BLaER1 (cell line): ENCODE measurements at regions not wholly inside any gene's neighbourhood (a gene's known extent, or its start where the extent isn't known, plus 50 kb on each side); places are given as distances from the start of the nearest gene placed in this dataset.

ENCODE experiments used
- H3K27ac ChIP-seq: shearing (Covaris generic); formaldehyde crosslinking; 2 replicates; pipeline ENCODE4 v1.8.1; 2022
- H3K27me3 ChIP-seq: shearing (Covaris generic); formaldehyde crosslinking; 2 replicates; pipeline ENCODE4 v1.8.1; 2022
- H3K36me3 ChIP-seq: shearing (Covaris generic); formaldehyde crosslinking; 2 replicates; pipeline ENCODE4 v1.8.1; 2022
- H3K4me1 ChIP-seq: shearing (Covaris generic); formaldehyde crosslinking; 2 replicates; pipeline ENCODE4 v1.8.1; 2022
- H3K4me2 ChIP-seq: shearing (Covaris generic); formaldehyde crosslinking; 2 replicates; pipeline ENCODE4 v1.8.1; 2022
- H3K4me3 ChIP-seq: shearing (Covaris generic); formaldehyde crosslinking; 2 replicates; pipeline ENCODE4 v1.8.1; 2022
- H3K9ac ChIP-seq: shearing (Covaris generic); formaldehyde crosslinking; 2 replicates; pipeline ENCODE4 v1.8.1; 2022
- H3K9me3 ChIP-seq: shearing (Covaris generic); formaldehyde crosslinking; 2 replicates; pipeline ENCODE4 v1.8.1; 2022
- H4K20me1 ChIP-seq: shearing (Covaris generic); formaldehyde crosslinking; 2 replicates; pipeline ENCODE4 v1.8.1; 2022
- Cebpa-rat ChIP-seq: shearing (Covaris generic); IDR thresholded peaks from 2 replicates; pipeline ENCODE4 v1.8.1; 2022

DNA sequence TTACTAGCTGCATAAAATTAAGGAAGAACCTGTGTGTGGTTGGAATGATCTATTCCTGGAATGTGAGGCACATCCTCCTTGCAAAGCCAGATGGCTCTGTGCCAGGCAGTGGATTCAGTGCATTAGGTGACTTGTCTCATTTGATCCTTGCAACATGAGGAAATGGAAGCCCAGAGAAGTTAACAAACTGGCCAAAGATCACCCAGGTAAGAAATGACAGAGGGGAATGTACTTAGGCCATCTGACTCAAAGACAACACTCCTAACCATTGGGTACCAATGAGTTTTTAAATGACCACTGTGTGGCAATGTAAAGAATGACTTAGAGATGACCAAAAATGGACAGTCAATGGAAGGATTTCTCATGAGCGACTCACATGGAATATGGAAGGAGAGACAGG lies 114.2 kb upstream of the RXFP2 start:
- no peak for TF ChIP-seq Cebpa-rat
- H4K20me1 ChIP-seq = no peaks in the 10 kb centered on the region
- peaks cover 56% of the 10 kb centered on the region for H3K4me1 ChIP-seq
- H3K27me3 ChIP-seq = no peaks in the 10 kb centered on the region
- no peak overlapping the region for H3K4me3 ChIP-seq
- no peak overlapping the region for H3K27ac ChIP-seq
- H3K9me3 ChIP-seq = no peaks in the 10 kb centered on the region
- H3K36me3 ChIP-seq = no peaks in the 10 kb centered on the region
- H3K9ac ChIP-seq = no peak overlapping the region
- peak overlapping the region; percentile 49 for H3K4me2 ChIP-seq

DNA sequence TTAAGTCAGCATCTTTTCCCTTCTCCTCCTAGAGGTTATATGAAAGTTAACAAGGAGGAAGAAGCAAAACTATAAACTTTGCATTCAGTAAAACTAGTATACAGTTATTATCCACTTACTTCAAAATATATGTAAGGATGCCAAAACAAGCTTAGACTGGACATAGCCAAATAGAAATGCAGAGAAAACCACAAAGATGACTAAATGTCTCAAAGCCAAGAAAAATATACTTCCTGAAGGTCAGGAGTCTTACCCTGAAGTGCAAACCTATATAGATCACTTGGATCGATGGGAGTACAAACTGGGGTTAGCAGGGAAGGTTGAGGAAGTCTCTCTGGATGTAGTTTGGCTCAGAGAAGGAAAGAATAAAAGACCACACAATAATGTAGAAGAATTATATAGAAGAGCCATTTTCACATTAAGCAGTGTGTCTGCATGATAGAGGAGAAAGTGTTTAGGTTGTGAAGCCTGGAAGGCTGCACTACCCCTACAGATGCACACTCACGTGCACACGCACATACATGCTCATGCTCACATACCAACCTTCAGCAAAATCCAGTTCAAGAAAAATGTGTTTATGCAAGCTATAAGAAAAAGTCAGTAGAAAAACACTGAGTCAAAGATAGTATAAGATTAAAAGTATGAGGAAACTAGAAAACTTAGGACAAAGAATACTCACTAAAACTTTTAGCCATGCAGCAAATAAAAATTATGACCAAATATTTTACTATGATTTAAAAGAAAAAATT lies 112.1 kb upstream of the RXFP2 start:
- peaks cover 68% of the 10 kb centered on the region for H3K4me1 ChIP-seq
- no peaks in the 10 kb centered on the region for H3K9me3 ChIP-seq
- H3K27ac ChIP-seq = no peak overlapping the region
- no peak for TF ChIP-seq Cebpa-rat
- no peak overlapping the region for H3K4me2 ChIP-seq
- H3K36me3 ChIP-seq = no peaks in the 10 kb centered on the region
- no peaks in the 10 kb centered on the region for H4K20me1 ChIP-seq
- H3K27me3 ChIP-seq = no peaks in the 10 kb centered on the region
- H3K9ac ChIP-seq = no peak overlapping the region
- H3K4me3 ChIP-seq = no peak overlapping the region

DNA sequence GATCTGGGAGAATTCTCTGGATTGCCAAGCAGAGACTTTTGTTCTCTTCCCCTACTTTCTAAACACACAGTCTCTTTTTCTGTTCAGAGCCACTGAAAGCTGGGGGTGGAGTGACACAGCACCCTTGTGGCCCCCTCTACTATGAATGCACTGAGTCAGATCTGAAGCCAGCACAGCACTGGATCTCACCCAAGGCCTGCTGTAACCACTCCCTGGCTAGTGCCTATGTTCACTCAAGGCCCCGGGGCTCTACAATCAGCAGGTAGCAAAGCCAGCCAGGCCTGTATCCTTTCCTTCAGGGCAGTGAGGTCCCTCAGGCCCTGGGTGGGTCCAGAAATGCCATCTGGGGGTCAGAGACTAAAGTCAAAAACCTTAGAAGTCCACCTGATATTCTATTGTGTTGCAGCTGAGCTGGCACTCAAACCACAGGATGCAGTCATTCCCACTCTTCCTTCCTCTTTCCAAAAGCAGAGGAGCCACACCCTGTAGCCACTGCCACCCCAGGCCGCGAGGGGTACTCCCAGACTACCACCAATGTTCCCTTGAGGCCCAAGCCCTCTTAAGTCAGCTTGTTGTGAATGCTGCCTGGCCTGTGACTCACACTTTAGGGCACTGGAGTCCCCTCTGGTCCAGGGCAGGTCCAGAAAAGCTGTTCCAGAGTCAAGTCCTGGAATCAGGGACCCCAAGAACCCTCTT lies 110.1 kb upstream of the RXFP2 start:
- H3K9me3 ChIP-seq = peaks cover 11% of the 10 kb centered on the region
- peak overlapping the region; percentile 46; the same call in 1 of the 2 replicates for H3K9ac ChIP-seq
- no peak overlapping the region for H3K4me3 ChIP-seq
- peaks cover 52% of the 10 kb centered on the region for H3K4me1 ChIP-seq
- no peaks in the 10 kb centered on the region for H3K27me3 ChIP-seq
- no peak for TF ChIP-seq Cebpa-rat
- H3K27ac ChIP-seq = peak overlapping the region; percentile 58
- no peaks in the 10 kb centered on the region for H4K20me1 ChIP-seq
- peak overlapping the region; percentile 79 for H3K4me2 ChIP-seq
- H3K36me3 ChIP-seq = no peaks in the 10 kb centered on the region

DNA sequence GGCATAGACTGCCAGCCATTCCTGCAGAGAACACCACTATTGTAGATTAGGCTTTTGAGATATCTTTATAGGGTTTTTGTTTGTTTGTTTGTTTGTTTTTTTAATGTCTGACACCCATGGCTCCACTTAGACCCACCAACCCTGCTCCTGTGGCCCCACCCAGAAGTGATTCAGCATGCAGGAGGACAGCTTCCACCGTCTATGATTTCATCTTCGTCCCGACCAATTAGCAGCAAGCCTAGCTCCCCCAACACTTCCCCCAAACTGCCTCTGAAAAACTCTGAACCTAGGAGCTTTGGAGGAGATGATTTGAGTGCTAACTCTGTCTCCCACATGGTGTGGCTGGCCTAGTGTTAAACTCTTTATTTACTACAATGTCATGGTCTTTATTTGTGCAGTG lies 108.3 kb upstream of the RXFP2 start:
- Histone ChIP-seq H3K9me3 (peaks cover 12% of the 10 kb centered on the region), H3K4me2 (no peak overlapping the region), H4K20me1 (no peaks in the 10 kb centered on the region), H3K4me1 (peaks cover 35% of the 10 kb centered on the region), H3K36me3 (no peaks in the 10 kb centered on the region), H3K9ac (no peak overlapping the region), H3K4me3 (no peak overlapping the region), H3K27me3 (no peaks in the 10 kb centered on the region), H3K27ac (no peak overlapping the region)
- TF ChIP-seq Cebpa-rat = no peak

DNA sequence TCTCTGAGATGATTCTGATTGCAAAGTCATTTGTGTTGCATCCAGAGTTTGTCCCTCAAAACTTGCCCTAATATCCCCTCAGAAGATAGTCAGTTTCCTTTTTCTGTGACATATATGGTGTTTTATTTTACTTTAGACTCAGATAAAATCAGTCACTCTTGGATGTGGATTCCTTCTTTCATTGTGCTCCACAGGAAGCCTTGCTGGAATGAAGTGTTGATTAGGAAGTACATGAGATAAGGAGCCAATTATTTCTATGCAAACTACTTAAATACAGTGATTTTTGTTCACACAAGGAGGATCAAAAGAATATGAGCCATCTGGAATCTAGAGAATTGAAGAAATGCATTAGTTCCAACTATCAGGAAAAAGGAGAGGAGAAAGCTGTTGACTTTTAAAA lies 107.6 kb upstream of the RXFP2 start:
- H3K9ac ChIP-seq = no peak overlapping the region
- H4K20me1 ChIP-seq = no peaks in the 10 kb centered on the region
- peaks cover 34% of the 10 kb centered on the region for H3K4me1 ChIP-seq
- no peak for TF ChIP-seq Cebpa-rat
- H3K36me3 ChIP-seq = no peaks in the 10 kb centered on the region
- no peaks in the 10 kb centered on the region for H3K27me3 ChIP-seq
- H3K4me3 ChIP-seq = no peak overlapping the region
- H3K4me2 ChIP-seq = no peak overlapping the region
- peaks cover 16% of the 10 kb centered on the region for H3K9me3 ChIP-seq
- H3K27ac ChIP-seq = no peak overlapping the region

DNA sequence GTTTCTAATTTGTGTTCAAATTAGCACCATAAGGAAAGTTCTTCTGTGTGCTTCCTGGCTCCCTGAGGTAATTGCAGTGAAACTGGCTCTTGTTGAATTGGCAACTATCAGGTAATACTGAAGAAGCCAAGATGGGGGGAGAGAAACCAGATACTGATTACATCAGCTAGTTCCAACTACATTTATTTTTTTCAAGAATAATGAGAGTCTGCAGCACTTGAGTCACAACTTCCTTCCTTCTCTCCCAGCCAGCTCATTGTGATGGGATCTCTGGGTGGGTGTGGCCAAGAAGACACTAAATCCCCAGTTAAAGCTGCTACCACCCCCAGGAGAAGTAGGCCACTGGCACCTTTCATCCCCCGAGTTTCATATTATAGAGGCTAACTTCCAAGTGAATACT lies 100.7 kb upstream of the RXFP2 start:
- Histone ChIP-seq H3K27me3 (no peaks in the 10 kb centered on the region), H3K4me2 (no peak overlapping the region), H3K9me3 (peaks cover 18% of the 10 kb centered on the region), H3K4me1 (peaks cover 7% of the 10 kb centered on the region; the same call in 1 of the 2 replicates), H3K27ac (no peak overlapping the region), H3K9ac (no peak overlapping the region), H3K4me3 (no peak overlapping the region), H4K20me1 (no peaks in the 10 kb centered on the region), H3K36me3 (no peaks in the 10 kb centered on the region)
- no peak for TF ChIP-seq Cebpa-rat

DNA sequence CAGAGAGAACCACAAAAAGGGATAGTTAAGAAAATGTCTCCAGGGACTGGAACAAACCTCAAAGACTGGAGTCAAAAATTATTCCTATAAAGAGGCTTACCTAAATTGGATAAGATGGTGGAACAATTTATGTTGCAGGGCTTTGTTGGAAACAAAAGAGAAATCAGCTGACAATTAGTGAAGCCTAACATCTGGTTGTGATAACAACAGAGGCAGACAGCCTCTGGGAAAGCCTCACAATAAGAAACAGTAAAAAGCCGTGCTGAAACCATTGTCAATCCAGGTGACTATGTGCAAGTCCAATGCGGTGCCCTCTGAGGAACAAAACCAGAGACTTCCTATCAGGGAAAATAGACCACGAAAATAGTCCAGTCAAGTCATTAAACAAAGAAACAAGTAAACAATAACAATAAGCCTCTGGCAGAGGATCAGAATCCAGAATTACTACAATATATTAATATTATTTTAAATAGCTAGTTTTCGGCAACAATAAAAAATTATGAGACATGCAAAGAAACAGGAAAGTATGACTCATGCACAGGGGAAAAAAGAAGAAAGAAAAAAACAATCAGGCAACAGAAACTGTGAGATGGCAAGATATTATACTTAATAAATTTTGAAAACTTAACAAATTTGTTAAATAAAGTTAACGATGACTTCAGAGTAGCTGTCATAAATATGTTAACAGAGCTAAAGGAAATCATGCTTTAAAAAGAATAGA lies 99.7 kb upstream of the RXFP2 start:
- H3K9ac ChIP-seq = no peak overlapping the region
- H4K20me1 ChIP-seq = no peaks in the 10 kb centered on the region
- TF ChIP-seq Cebpa-rat = no peak
- peaks cover 18% of the 10 kb centered on the region for H3K9me3 ChIP-seq
- H3K4me2 ChIP-seq = no peak overlapping the region
- H3K27me3 ChIP-seq = no peaks in the 10 kb centered on the region
- no peak overlapping the region for H3K4me3 ChIP-seq
- H3K4me1 ChIP-seq = peaks cover 7% of the 10 kb centered on the region; the same call in 1 of the 2 replicates
- no peak overlapping the region for H3K27ac ChIP-seq
- H3K36me3 ChIP-seq = no peaks in the 10 kb centered on the region

DNA sequence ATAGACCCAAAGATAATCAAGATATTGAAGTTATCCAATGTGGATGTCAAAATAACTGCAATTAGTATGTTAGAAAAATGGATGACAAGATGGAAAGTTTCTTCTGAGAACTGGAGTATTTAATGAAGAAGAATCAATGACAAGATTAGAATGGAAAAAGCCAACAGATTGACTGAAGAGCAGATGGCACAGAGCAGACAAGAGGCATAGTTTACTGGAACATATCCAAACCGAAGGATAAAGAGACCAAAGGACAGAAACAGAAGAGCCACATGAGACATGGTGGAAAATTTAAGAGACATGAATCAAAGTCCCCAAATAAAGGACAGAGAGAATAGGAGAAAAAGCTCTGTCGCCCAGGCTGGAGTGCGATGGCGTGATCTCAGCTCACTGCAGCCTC lies 89.6 kb upstream of the RXFP2 start:
- Histone ChIP-seq H3K4me3 (no peak overlapping the region), H3K4me1 (no peaks in the 10 kb centered on the region), H3K27ac (no peak overlapping the region), H3K9ac (no peak overlapping the region), H3K27me3 (no peaks in the 10 kb centered on the region), H3K4me2 (no peak overlapping the region), H3K36me3 (no peaks in the 10 kb centered on the region), H4K20me1 (no peaks in the 10 kb centered on the region), H3K9me3 (no peaks in the 10 kb centered on the region)
- no peak for TF ChIP-seq Cebpa-rat

DNA sequence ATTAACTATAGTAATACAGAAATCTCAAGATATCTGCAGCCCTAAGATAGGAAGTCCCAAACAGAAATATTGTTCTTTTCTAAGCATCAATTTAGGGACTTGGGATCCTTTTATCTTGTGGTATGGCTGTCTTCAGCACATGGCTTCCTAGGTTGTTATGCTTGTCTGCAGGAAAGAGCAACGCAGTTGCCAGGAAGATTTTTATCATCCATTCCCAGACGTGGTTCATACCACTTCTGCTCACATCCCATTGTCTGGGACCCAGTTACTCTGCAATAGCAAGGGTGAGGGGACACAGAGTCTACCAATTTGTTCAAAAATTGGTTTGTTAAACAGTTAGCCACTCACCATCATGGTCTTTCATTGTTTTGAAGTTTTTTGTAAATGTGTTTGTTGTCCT lies 85.6 kb upstream of the RXFP2 start:
- Histone ChIP-seq H3K9ac (no peak overlapping the region), H3K9me3 (no peaks in the 10 kb centered on the region), H3K27ac (no peak overlapping the region), H3K4me3 (no peak overlapping the region), H3K27me3 (no peaks in the 10 kb centered on the region), H4K20me1 (no peaks in the 10 kb centered on the region), H3K36me3 (no peaks in the 10 kb centered on the region), H3K4me2 (no peak overlapping the region), H3K4me1 (no peaks in the 10 kb centered on the region)
- no peak for TF ChIP-seq Cebpa-rat

DNA sequence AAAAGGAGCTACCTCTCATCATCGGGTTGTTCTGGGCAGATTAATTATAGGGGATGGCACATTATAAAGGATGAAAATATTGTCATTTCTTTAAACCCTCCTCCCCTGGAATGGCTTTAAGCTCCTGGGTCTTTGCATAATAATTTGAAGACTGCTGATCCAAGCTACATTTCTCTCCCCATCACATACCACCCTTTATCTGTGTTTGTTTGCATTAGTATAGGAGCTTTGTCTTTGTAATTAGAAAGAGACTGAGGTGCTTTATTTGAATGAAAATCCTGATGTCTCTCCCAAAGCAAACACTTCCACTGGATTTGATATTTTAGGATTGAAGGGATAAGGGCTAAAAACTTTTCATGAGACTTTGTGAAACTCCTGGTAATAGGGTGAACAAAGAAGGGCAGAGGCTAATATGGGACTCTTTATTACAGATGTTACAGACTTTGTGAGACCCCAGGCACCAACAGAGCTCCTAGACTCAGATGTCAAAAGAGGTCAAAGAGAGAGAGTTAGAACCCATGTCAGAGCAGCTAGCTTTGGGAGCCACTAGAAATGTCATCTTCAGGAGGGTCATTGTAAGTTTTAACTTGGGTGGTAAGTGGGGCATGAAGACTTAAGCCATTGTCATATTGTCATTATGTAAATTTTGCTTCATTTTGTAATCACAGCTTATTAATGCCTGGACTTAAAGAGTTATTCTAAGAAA lies 75.3 kb upstream of the RXFP2 start:
- no peak overlapping the region for H3K9ac ChIP-seq
- H3K4me2 ChIP-seq = no peak overlapping the region
- H4K20me1 ChIP-seq = no peaks in the 10 kb centered on the region
- no peak overlapping the region for H3K4me3 ChIP-seq
- H3K9me3 ChIP-seq = peaks cover 6% of the 10 kb centered on the region; the same call in 1 of the 2 replicates
- H3K27ac ChIP-seq = no peak overlapping the region
- no peaks in the 10 kb centered on the region for H3K27me3 ChIP-seq
- H3K36me3 ChIP-seq = no peaks in the 10 kb centered on the region
- no peaks in the 10 kb centered on the region for H3K4me1 ChIP-seq
- TF ChIP-seq Cebpa-rat = no peak
